H9 (cell line): ENCODE measurements at regions not wholly inside any gene's neighbourhood (a gene's known extent, or its start where the extent isn't known, plus 50 kb on each side); places are given as distances from the start of the nearest gene placed in this dataset.

Experiments used
- DNase-seq: peaks from one replicate; pipeline ENCODE4 v3.0.0-alpha.2; 2017
- H2AFZ ChIP-seq: one replicate; pipeline ENCODE4 v1.6.1; 2013; ENCODE audit warnings: mild to moderate bottlenecking, low read length, control low read depth, moderate library complexity
- H2AK5ac ChIP-seq: 2 replicates; pipeline ENCODE4 v1.6.1; 2013; ENCODE audit warnings: low read length, control low read depth, mixed read lengths; ENCODE audit not compliant: insufficient read length
- H2BK120ac ChIP-seq: one replicate; pipeline ENCODE4 v1.6.1; 2013; ENCODE audit warnings: low read depth, mild to moderate bottlenecking, low read length, control low read depth, inconsistent platforms; ENCODE audit not compliant: poor library complexity, severe bottlenecking
- H2BK12ac ChIP-seq: 2 replicates; pipeline ENCODE4 v1.6.1; 2013; ENCODE audit warnings: low read length, control low read depth, mixed read lengths, low read depth; ENCODE audit not compliant: insufficient read length
- H2BK15ac ChIP-seq: 2 replicates; pipeline ENCODE4 v1.6.1; 2013; ENCODE audit warnings: low read depth, low read length, control low read depth
- H2BK20ac ChIP-seq: one replicate; pipeline ENCODE4 v1.6.1; 2013; ENCODE audit warnings: low read depth, mild to moderate bottlenecking, low read length, control low read depth, inconsistent platforms; ENCODE audit not compliant: poor library complexity, severe bottlenecking
- H2BK5ac ChIP-seq: 2 replicates; pipeline ENCODE4 v1.6.1; 2013; ENCODE audit warnings: low read length, control low read depth, mixed read lengths; ENCODE audit not compliant: insufficient read length
- H3K14ac ChIP-seq: 2 replicates; pipeline ENCODE4 v1.6.1; 2013; ENCODE audit warnings: low read length, control low read depth; ENCODE audit not compliant: insufficient read depth
- H3K18ac ChIP-seq: 2 replicates; pipeline ENCODE4 v1.6.1; 2013; ENCODE audit warnings: low read depth, mild to moderate bottlenecking, mixed read lengths, low read length, control low read depth; ENCODE audit not compliant: insufficient read length
- H3K23ac ChIP-seq: 2 replicates; pipeline ENCODE4 v1.6.1; 2013; ENCODE audit warnings: low read length, control low read depth, mixed read lengths, low read depth; ENCODE audit not compliant: insufficient read length
- H3K23me2 ChIP-seq: 2 replicates; pipeline ENCODE4 v1.6.1; 2013; ENCODE audit warnings: low read depth, mild to moderate bottlenecking, mixed read lengths, low read length, control low read depth; ENCODE audit not compliant: insufficient read length, poor library complexity, severe bottlenecking
- H3K27ac ChIP-seq: 2 replicates; pipeline ENCODE4 v1.5.1; 2013; ENCODE audit warnings: low read length, control low read depth, mixed read lengths, low read depth; ENCODE audit not compliant: insufficient read length
- H3K27me3 ChIP-seq: 2 replicates; pipeline ENCODE4 v1.6.1; 2013; ENCODE audit warnings: low read length, control low read depth, inconsistent platforms; ENCODE audit not compliant: insufficient read depth
- H3K4ac ChIP-seq: 2 replicates; pipeline ENCODE4 v1.6.1; 2013; ENCODE audit warnings: low read depth, mild to moderate bottlenecking, control low read depth, inconsistent platforms, low read length, moderate library complexity
- H3K4me1 ChIP-seq: 2 replicates; pipeline ENCODE4 v1.6.1; 2013; ENCODE audit warnings: low read length, control low read depth, inconsistent platforms; ENCODE audit not compliant: insufficient read depth
- H3K4me2 ChIP-seq: 2 replicates; pipeline ENCODE4 v1.6.1; 2013; ENCODE audit warnings: low read length, control low read depth, mixed read lengths; ENCODE audit not compliant: insufficient read length, insufficient read depth
- H3K56ac ChIP-seq: 2 replicates; pipeline ENCODE4 v1.6.1; 2013; ENCODE audit warnings: low read depth, mild to moderate bottlenecking, mixed read lengths, low read length, control low read depth; ENCODE audit not compliant: insufficient read length
- H3K79me1 ChIP-seq: 2 replicates; pipeline ENCODE4 v1.6.1; 2013; ENCODE audit warnings: low read depth, mild to moderate bottlenecking, moderate library complexity, low read length, control low read depth, inconsistent platforms; ENCODE audit not compliant: insufficient read depth, poor library complexity, severe bottlenecking
- H3K79me2 ChIP-seq: 2 replicates; pipeline ENCODE4 v1.6.1; 2013; ENCODE audit warnings: low read length, control low read depth, inconsistent platforms; ENCODE audit not compliant: insufficient read depth
- H3K9ac ChIP-seq: 2 replicates; pipeline ENCODE4 v1.6.1; 2013; ENCODE audit warnings: low read length, control low read depth, mixed read lengths; ENCODE audit not compliant: insufficient read length; ENCODE audit errors: extremely low read depth
- H3K9me3 ChIP-seq: one replicate; pipeline ENCODE4 v1.6.1; 2013; ENCODE audit warnings: low read depth, low read length, inconsistent platforms; ENCODE audit not compliant: control insufficient read depth
- H3T11ph ChIP-seq: one replicate; pipeline ENCODE4 v1.6.1; 2013; ENCODE audit warnings: mild to moderate bottlenecking, low read length, control low read depth, inconsistent platforms
- H4K20me1 ChIP-seq: one replicate; pipeline ENCODE4 v1.6.1; 2013; ENCODE audit not compliant: control insufficient read depth, insufficient read length, insufficient read depth
- H4K5ac ChIP-seq: 2 replicates; pipeline ENCODE4 v1.6.1; 2013; ENCODE audit warnings: low read depth, mild to moderate bottlenecking, mixed read lengths, low read length, control low read depth; ENCODE audit not compliant: insufficient read length
- H4K8ac ChIP-seq: replicated peaks from 2 replicates; pipeline ENCODE4 v1.6.1; 2013; ENCODE audit warnings: low read length, control low read depth, mixed read lengths, low read depth; ENCODE audit not compliant: insufficient read length
- H4K91ac ChIP-seq: 2 replicates; pipeline ENCODE4 v1.6.1; 2013; ENCODE audit warnings: low read depth, mild to moderate bottlenecking, moderate library complexity, mixed read lengths, low read length, control low read depth; ENCODE audit not compliant: insufficient read length
- H3K27ac Mint-ChIP-seq, 3 experiments: 2 replicates in 2 of 3; 3 replicates in 1 of 3; pipeline ENCODE4 v1.8.0; 2020 to 2021; ENCODE audit warnings: mixed read lengths in 3 of 3, mild to moderate bottlenecking in 1 of 3, moderate library complexity in 1 of 3
- H3K27me3 Mint-ChIP-seq: 2 replicates; pipeline ENCODE4 v1.8.0; 2021; ENCODE audit warnings: low read depth, mild to moderate bottlenecking, moderate library complexity, mixed read lengths
- H3K36me3 Mint-ChIP-seq, 3 experiments: 2 replicates in 2 of 3; 3 replicates in 1 of 3; pipeline ENCODE4 v1.8.0; 2020 to 2021; ENCODE audit warnings: low read depth in 3 of 3, mixed read lengths in 3 of 3; ENCODE audit not compliant: insufficient read depth in 1 of 3
- H3K4me1 Mint-ChIP-seq, 2 experiments: 2 replicates each; pipeline ENCODE4 v1.8.0; 2020; ENCODE audit warnings: mixed read lengths in 2 of 2
- H3K4me3 Mint-ChIP-seq, 2 experiments: 2 replicates in 1 of 2; 3 replicates in 1 of 2; pipeline ENCODE4 v1.8.0; 2020 to 2021; ENCODE audit warnings: mild to moderate bottlenecking in 2 of 2, mixed read lengths in 2 of 2, moderate library complexity in 1 of 2
- H3K9me3 Mint-ChIP-seq, 2 experiments: 2 replicates in 1 of 2; 3 replicates in 1 of 2; pipeline ENCODE4 v1.8.0; 2020; ENCODE audit warnings: mild to moderate bottlenecking in 2 of 2, mixed read lengths in 2 of 2, moderate library complexity in 1 of 2
- WGBS: extraction: QIAGEN DNeasy Blood & Tissue Kit; methylation state at CpG from one replicate; pipeline ENCODE4 v1.1.7; 2013; ENCODE audit warnings: missing lambda C conversion rate, low lambda C conversion rate, mixed read lengths; ENCODE audit not compliant: insufficient read length; ENCODE audit errors: extremely low coverage; 5-methylcytosine and 5-hydroxymethylcytosine counted together
- TF ChIP-seq, protein P1 (sequence below): fragments of 200-600 bp; sonication (generic); conservative IDR thresholded peaks from 3 replicates; pipeline ENCODE4 v1.8.0; 2021; ENCODE audit warnings: antibody characterized with exemption, mild to moderate bottlenecking

DNA sequence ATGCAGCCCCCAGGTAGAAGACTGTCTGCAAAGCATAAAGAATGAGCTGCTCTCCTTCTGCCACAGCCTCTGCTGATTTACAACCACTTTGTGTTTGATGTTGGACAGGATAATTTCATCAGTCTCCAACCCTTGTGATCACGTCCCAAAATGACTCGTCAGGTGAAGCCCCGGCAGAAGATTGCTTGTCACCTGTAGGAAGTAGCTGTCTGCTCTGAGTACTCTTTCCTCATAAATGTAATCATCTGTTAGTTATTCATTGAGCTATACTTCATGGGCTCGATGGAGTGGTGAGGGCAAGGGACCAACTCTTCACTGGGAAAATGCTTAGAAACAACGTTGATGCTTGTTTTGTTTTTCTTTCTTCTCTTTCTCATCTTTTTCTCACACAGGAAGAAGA lies 290.9 kb upstream of the SP8 start:
- Histone ChIP-seq H3K4me2 (no peak overlapping the region), H4K8ac (no peak overlapping the region), H2AFZ (no peak overlapping the region), H2BK5ac (no peak overlapping the region), H3K18ac (no peak overlapping the region), H4K20me1 (no peaks in the 10 kb centered on the region), H3K23me2 (no peaks in the 10 kb centered on the region), H2BK15ac (no peak overlapping the region), H3K27ac (no peak overlapping the region), H2BK120ac (no peak overlapping the region), H2BK20ac (peak overlapping the region; percentile 61), H3K23ac (no peak overlapping the region), H4K5ac (no peak overlapping the region), H3K4me1 (peaks cover 4% of the 10 kb centered on the region; the same call in 1 of the 2 replicates), H3K14ac (no peak overlapping the region), H3K79me2 (no peaks in the 10 kb centered on the region), H3K9ac (no peak overlapping the region), H3T11ph (no peak overlapping the region), H3K27me3 (no peaks in the 10 kb centered on the region), H3K56ac (no peak overlapping the region), H2BK12ac (no peak overlapping the region), H4K91ac (no peak overlapping the region), H2AK5ac (no peak overlapping the region), H3K9me3 (no peaks in the 10 kb centered on the region), H3K4ac (no peak overlapping the region), H3K79me1 (no peaks in the 10 kb centered on the region)
- Mint-ChIP-seq H3K4me1 (peaks cover 26 to 27% of the 10 kb centered on the region in 2 experiments), H3K27me3 (no peaks in the 10 kb centered on the region), H3K9me3 (no peaks in the 10 kb centered on the region), H3K27ac (no peak overlapping the region; a peak in 1 of 7 replicates), H3K36me3 (no peaks in the 10 kb centered on the region), H3K4me3 (no peak overlapping the region)
- DNase-seq: no peak
- WGBS: no CpG with 5 or more reads among the region's 5 CpGs
- TF ChIP-seq, protein P1, sequence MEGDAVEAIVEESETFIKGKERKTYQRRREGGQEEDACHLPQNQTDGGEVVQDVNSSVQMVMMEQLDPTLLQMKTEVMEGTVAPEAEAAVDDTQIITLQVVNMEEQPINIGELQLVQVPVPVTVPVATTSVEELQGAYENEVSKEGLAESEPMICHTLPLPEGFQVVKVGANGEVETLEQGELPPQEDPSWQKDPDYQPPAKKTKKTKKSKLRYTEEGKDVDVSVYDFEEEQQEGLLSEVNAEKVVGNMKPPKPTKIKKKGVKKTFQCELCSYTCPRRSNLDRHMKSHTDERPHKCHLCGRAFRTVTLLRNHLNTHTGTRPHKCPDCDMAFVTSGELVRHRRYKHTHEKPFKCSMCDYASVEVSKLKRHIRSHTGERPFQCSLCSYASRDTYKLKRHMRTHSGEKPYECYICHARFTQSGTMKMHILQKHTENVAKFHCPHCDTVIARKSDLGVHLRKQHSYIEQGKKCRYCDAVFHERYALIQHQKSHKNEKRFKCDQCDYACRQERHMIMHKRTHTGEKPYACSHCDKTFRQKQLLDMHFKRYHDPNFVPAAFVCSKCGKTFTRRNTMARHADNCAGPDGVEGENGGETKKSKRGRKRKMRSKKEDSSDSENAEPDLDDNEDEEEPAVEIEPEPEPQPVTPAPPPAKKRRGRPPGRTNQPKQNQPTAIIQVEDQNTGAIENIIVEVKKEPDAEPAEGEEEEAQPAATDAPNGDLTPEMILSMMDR: no peak
